Activated CD4-positive, CD25-positive, alpha-beta regulatory T cell treated with anti-CD3 and anti-CD28 coated beads, Interleukin-2, amount 50 U/mL, for 24 hours (primary cell): ENCODE measurements at regions not wholly inside any gene's neighbourhood (a gene's known extent, or its start where the extent isn't known, plus 50 kb on each side); places are given as distances from the start of the nearest gene placed in this dataset.

Source experiments
- ATAC-seq, 2 donors: fragments of 150-1000 bp; cut with Tn5 transposase; one replicate each; pipeline ENCODE4 v1.10.0; 2021; ENCODE audit warnings: mild to moderate bottlenecking in 1 of 2, moderate library complexity in 1 of 2

- no peak for ATAC-seq
Observed at GRCh38 chr10:71072823-71073210, 139.6 kb upstream of the UNC5B start.

GRCh38 chr10:71073451-71074175 lies 138.8 kb upstream of the UNC5B start:
- ATAC-seq: no peak

- ATAC-seq: no peak
Observed at GRCh38 chr10:71074176-71074755, 138.1 kb upstream of the UNC5B start.

GRCh38 chr10:71075086-71075758 lies 137.1 kb upstream of the UNC5B start:
- no peak for ATAC-seq

GRCh38 chr10:71075759-71076472 lies 136.5 kb upstream of the UNC5B start:
- no peak for ATAC-seq

- no peak for ATAC-seq
Observed at GRCh38 chr10:71076473-71077142, 135.8 kb upstream of the UNC5B start.

GRCh38 chr10:71077143-71077581 lies 135.2 kb upstream of the UNC5B start:
- ATAC-seq: no peak

- no peak for ATAC-seq
Observed at GRCh38 chr10:71077796-71078453, 134.4 kb upstream of the UNC5B start.

- ATAC-seq: no peak
Observed at GRCh38 chr10:71078454-71079145, 133.8 kb upstream of the UNC5B start.

GRCh38 chr10:71079761-71080380 lies 132.5 kb upstream of the UNC5B start:
- no peak for ATAC-seq

GRCh38 chr10:71080381-71081228 lies 131.8 kb upstream of the UNC5B start:
- no peak for ATAC-seq

- no peak for ATAC-seq
Observed at GRCh38 chr10:71081229-71081560, 131.2 kb upstream of the UNC5B start.

GRCh38 chr10:71081912-71082311 lies 130.5 kb upstream of the UNC5B start:
- ATAC-seq: no peak

GRCh38 chr10:71082960-71083715 lies 129.2 kb upstream of the UNC5B start:
- no peak for ATAC-seq

- ATAC-seq: no peak
Observed at GRCh38 chr10:71083716-71083975, 128.7 kb upstream of the UNC5B start.

GRCh38 chr10:71084061-71084817 lies 128.1 kb upstream of the UNC5B start:
- ATAC-seq: no peak

GRCh38 chr10:71084818-71085126 lies 127.6 kb upstream of the UNC5B start:
- no peak for ATAC-seq

- no peak for ATAC-seq
Observed at GRCh38 chr10:71085689-71086438, 126.5 kb upstream of the UNC5B start.
